PC-3 (cell line): ENCODE measurements at regions not wholly inside any gene's neighbourhood (a gene's known extent, or its start where the extent isn't known, plus 50 kb on each side); places are given as distances from the start of the nearest gene placed in this dataset.

Experiments
- EZH2 ChIP-seq: fragments of 300-600 bp; sonication (generic); IDR thresholded peaks from one replicate; pipeline ENCODE4 v1.6.1; 2017; ENCODE audit warnings: antibody characterized with exemption, mild to moderate bottlenecking, low read length; ENCODE audit not compliant: unreplicated experiment
- EZH2phosphoT487 ChIP-seq: fragments of 300-600 bp; sonication (generic); IDR thresholded peaks from 2 replicates; pipeline ENCODE4 v1.6.1; 2018; ENCODE audit warnings: mild to moderate bottlenecking, antibody characterized with exemption, low read length, borderline replicate concordance
- TF ChIP-seq, protein P1 (sequence below): fragments of 300-600 bp; sonication (generic); conservative IDR thresholded peaks from 2 replicates; pipeline ENCODE4 v1.5.1; 2017; ENCODE audit warnings: antibody characterized with exemption, low read depth, mild to moderate bottlenecking, low read length

DNA sequence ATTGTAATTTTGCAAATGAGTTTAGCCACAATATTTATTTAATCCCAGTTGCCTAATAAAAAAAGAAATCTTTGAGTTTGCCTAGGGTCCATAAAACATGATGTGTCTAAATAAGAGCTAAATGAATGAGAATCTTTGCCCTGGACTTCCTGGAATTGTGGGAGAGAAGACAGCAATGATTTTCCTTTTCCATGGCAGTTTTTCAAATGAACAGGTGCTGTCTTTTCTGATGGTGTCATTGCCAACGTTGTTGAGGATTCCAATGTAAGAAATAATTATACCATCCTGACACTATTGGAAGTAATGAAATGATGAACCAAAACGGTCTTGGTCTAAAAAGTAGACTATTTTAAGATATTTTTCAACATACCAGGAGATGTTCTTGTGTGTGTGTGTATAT is 984.7 kb upstream of the CELF2 start:
- TF ChIP-seq, protein P1, sequence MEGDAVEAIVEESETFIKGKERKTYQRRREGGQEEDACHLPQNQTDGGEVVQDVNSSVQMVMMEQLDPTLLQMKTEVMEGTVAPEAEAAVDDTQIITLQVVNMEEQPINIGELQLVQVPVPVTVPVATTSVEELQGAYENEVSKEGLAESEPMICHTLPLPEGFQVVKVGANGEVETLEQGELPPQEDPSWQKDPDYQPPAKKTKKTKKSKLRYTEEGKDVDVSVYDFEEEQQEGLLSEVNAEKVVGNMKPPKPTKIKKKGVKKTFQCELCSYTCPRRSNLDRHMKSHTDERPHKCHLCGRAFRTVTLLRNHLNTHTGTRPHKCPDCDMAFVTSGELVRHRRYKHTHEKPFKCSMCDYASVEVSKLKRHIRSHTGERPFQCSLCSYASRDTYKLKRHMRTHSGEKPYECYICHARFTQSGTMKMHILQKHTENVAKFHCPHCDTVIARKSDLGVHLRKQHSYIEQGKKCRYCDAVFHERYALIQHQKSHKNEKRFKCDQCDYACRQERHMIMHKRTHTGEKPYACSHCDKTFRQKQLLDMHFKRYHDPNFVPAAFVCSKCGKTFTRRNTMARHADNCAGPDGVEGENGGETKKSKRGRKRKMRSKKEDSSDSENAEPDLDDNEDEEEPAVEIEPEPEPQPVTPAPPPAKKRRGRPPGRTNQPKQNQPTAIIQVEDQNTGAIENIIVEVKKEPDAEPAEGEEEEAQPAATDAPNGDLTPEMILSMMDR = no peak
- TF ChIP-seq EZH2 = no peak
- TF ChIP-seq EZH2phosphoT487 = no peak
